Choroid plexus epithelial cell (primary cell): ENCODE measurements at regions not wholly inside any gene's neighbourhood (a gene's known extent, or its start where the extent isn't known, plus 50 kb on each side); places are given as distances from the start of the nearest gene placed in this dataset.
A peak's percentile ranks its signal among the peaks of the same experiment; 100 is the strongest.

ENCODE experiments used
- DNase-seq: peaks from one replicate; pipeline ENCODE4 v3.0.0-alpha.2; 2010; ENCODE audit warnings: low read depth
- H3K4me3 ChIP-seq: 2 replicates; pipeline ENCODE4 v1.5.1; 2011; ENCODE audit warnings: low read depth, mild to moderate bottlenecking, control low read depth, low read length, moderate library complexity
- TF ChIP-seq, protein P1 (sequence below): conservative IDR thresholded peaks from 2 replicates; pipeline ENCODE4 v1.5.1; 2011; ENCODE audit warnings: low read depth, mild to moderate bottlenecking, control low read depth, inconsistent platforms, low read length, moderate library complexity

DNA sequence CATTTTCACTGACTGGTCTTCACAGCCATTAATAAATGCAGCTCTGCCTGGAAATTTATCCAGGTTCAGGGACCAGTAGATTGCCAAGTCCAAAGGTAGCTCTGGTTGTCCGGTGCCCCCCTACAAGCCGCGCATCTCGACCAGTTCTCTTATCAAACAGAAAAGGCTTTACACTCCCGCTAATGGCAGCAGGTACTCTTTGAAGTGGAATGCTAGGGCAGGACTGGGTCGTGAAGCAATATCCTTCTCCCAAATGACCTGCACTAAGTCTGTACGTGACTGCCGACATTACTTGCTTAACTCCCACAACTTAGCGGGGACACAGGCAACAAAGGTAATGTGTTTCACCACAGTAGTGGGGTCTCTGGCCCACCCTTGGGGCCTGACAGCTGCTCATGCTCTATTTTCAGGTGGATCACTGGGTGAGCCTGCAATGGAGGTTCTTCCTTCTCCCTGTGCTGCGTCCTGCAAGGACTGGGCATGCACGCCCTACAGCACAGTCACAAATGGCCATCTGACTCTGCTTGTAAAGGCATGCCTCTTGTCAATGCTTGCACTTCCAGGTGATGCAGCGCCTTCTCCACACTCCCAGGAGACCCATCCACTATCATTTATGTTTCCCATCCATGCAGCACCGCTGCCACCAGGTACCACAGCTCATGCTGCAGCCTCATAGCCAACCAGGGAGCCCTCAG lies 96.1 kb upstream of the CTSC start:
- TF ChIP-seq, protein P1, sequence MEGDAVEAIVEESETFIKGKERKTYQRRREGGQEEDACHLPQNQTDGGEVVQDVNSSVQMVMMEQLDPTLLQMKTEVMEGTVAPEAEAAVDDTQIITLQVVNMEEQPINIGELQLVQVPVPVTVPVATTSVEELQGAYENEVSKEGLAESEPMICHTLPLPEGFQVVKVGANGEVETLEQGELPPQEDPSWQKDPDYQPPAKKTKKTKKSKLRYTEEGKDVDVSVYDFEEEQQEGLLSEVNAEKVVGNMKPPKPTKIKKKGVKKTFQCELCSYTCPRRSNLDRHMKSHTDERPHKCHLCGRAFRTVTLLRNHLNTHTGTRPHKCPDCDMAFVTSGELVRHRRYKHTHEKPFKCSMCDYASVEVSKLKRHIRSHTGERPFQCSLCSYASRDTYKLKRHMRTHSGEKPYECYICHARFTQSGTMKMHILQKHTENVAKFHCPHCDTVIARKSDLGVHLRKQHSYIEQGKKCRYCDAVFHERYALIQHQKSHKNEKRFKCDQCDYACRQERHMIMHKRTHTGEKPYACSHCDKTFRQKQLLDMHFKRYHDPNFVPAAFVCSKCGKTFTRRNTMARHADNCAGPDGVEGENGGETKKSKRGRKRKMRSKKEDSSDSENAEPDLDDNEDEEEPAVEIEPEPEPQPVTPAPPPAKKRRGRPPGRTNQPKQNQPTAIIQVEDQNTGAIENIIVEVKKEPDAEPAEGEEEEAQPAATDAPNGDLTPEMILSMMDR: no peak
- no peak for DNase-seq
- no peak overlapping the region for H3K4me3 ChIP-seq

DNA sequence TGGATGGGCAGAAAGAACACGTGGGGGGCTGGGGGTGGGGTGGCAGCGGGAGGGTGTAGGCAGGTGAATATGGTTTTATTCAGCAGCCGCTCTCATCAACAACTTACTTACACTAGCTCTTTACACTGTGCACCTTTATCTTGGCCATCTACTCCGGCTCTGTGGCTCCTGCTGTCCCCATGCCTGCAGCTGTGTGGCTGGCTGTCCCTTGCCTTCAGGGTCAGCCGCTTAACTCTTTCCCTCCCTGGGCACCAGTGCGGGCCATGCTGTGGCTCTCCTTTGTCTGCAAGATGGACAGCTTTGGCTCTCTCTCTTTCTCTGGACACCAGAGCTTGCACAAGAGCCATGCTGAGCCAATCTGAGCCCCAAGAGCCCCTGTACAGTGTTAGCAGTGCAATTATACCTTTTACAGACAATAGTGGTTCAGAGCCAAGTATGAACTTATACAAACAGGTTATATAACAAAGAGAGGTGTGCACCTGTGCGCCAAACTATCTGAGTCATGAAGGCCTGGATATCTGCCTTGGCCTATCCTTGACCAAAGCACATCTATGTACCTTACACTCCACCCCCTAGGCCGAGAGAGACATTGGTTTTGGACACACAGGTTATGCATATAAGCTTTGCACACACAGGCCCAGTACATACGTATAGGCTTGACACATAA lies 94.3 kb upstream of the CTSC start:
- DNase-seq: no peak
- TF ChIP-seq, protein P1: no peak

DNA sequence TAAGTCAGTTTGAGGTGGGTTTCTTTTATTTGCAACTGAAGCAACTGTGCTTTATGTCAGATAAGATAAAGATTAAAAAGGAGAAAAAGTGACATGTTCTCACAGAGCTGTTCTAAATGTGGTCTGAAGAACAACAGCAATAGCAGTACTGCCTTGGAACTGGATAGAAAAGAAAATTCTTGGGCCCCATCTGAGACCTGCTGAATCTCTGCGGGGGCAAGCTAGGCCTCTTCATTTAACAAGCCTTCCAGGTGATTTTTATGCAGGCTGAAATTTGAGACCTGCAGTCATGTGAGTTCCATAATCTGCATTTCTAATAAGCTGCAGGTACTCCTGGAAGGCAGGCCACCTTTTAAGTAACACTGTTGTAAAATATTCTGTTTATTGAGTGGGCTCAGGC lies 91.4 kb upstream of the CTSC start:
- TF ChIP-seq, protein P1: no peak
- H3K4me3 ChIP-seq: no peak overlapping the region
- no peak for DNase-seq

More for the DNA sequence above, 94.3 kb upstream of the CTSC start:
- H3K4me3 ChIP-seq: no peak overlapping the region

DNA sequence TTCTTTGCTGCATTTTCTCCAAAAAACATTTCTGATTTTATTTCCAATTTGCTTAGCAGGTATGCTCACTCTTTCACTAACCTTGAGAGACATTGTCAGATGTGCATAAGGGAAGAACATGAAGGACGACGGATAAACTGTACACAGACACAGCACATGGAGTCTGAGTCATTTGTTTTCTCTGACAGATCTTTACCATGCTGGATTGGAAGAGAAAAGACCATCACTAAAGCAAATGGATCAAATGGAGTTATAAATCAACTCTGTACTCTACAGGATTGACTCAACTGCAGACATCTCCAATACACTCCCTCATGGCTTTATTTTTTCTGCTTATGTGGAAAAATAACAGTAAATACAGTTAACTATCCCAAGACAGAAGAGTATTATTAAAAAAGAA lies 90.2 kb upstream of the CTSC start:
- TF ChIP-seq, protein P1: no peak
- no peak for DNase-seq
- no peak overlapping the region for H3K4me3 ChIP-seq

DNA sequence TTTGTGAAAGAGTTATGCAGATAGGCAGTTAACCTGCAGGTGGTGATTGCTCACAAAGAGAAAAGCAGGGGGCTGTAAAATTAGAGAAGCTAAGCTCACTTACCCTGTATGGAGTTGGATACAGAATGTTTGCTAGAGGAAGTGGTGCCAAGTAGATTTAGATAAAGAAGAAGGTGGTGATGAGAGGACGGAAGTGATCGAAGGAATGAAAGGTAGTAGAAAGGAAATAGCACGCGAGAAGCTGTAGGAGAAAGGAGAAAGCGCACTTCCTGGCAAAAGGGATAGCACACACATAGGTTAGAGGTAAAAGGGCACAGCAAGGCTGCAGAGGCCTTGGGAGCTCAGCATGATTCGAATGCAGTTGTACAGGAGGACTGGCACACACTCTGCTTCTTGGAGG lies 87.3 kb upstream of the CTSC start:
- H3K4me3 ChIP-seq: no peak overlapping the region
- TF ChIP-seq, protein P1: no peak
- no peak for DNase-seq

DNA sequence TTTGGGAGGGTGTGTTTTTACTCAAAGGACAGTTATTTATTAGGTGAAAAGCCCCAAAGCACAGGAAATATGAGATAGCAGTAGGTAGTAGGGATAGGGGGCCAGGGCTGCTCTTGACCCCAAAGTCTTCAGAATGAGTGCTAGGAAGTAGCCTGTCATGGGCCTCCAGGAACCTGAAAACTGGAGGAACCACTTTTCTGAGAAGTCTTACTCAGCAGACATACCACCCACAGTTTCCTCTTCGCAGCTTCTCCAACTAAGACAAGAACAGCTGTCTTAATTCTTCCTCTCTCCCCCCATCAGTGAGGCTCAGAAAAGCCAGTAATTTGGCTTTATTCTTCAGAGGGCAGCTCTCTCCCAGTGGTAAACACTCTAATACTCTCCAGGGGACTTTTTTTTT lies 84.0 kb upstream of the CTSC start:
- peak; percentile 75 for DNase-seq
- H3K4me3 ChIP-seq: no peak overlapping the region
- TF ChIP-seq, protein P1: no peak

DNA sequence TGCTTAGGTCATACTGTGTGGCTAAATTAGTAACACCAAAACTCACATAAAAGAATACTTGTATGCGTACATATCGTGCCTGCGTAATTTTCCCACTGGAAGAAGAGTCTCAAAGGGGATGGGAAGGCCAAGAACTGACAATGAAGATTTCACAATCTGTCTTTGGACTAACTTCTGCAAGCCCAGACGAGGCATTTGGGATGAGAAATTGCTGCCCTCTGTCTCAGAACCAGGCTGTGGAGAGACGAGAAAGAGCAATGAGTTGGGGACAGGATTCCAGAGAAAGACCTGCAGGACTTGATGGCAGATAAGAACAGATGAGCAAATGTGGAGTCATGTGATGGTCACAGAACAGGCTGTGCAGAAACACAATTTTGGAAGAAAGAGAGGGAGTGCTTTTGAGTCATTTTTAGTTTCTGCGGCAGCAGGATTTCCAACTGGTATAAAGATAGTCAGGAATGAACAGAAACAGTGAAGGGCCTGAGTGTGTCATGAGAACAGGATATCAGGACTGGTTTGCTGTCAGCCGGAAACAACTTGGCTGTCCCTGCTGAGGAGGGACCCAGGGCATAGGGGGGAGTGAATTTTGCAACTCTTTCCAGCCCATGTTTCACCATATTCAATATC lies 82.7 kb upstream of the CTSC start:
- TF ChIP-seq, protein P1: no peak
- H3K4me3 ChIP-seq: no peak overlapping the region
- DNase-seq: peak; percentile 58
